Smooth muscle cell (in vitro differentiated cells): ENCODE measurements at regions not wholly inside any gene's neighbourhood (a gene's known extent, or its start where the extent isn't known, plus 50 kb on each side); places are given as distances from the start of the nearest gene placed in this dataset.

Experiments used
- DNase-seq: peaks from one replicate; lab custom pipeline; 2025; ENCODE audit not compliant: unreplicated experiment; lab: John Stamatoyannopoulos, UW
- H2AFZ ChIP-seq: fragments of 200-600 bp; sonication (generic); 2 replicates; pipeline ENCODE4 v1.6.0; 2016; ENCODE audit warnings: antibody characterized with exemption, low read depth, mild to moderate bottlenecking
- H3F3A ChIP-seq: fragments of 200-600 bp; sonication (generic); 2 replicates; pipeline ENCODE4 v1.6.0; 2017; ENCODE audit warnings: antibody characterized with exemption, low read depth
- H3K27ac ChIP-seq: fragments of 200-600 bp; sonication (generic); 2 replicates; pipeline ENCODE4 v1.5.1; 2016; ENCODE audit warnings: low read depth, mild to moderate bottlenecking
- H3K27me3 ChIP-seq: fragments of 200-600 bp; sonication (generic); 2 replicates; pipeline ENCODE4 v1.6.1; 2016; ENCODE audit warnings: low read depth, mild to moderate bottlenecking
- H3K36me3 ChIP-seq: fragments of 200-600 bp; sonication (generic); 2 replicates; pipeline ENCODE4 v1.5.1; 2016; ENCODE audit warnings: low read depth
- H3K4me1 ChIP-seq: fragments of 200-600 bp; sonication (generic); 2 replicates; pipeline ENCODE4 v1.5.1; 2016; ENCODE audit warnings: low read depth
- H3K4me2 ChIP-seq: fragments of 200-600 bp; sonication (generic); 2 replicates; pipeline ENCODE4 v1.6.0; 2016; ENCODE audit warnings: mild to moderate bottlenecking
- H3K4me3 ChIP-seq: fragments of 200-600 bp; sonication (generic); 2 replicates; pipeline ENCODE4 v1.5.1; 2016; ENCODE audit warnings: mild to moderate bottlenecking
- H3K79me2 ChIP-seq: fragments of 200-600 bp; sonication (generic); 2 replicates; pipeline ENCODE4 v1.6.0; 2016; ENCODE audit warnings: low read depth, mild to moderate bottlenecking
- H3K9ac ChIP-seq: fragments of 200-600 bp; sonication (generic); 2 replicates; pipeline ENCODE4 v1.6.0; 2016; ENCODE audit warnings: low read depth
- H3K9me3 ChIP-seq: fragments of 200-600 bp; sonication (generic); replicated peaks from 2 replicates; pipeline ENCODE4 v1.5.1; 2016; ENCODE audit warnings: low read depth
- H4K20me1 ChIP-seq: fragments of 200-600 bp; sonication (generic); 2 replicates; pipeline ENCODE4 v1.6.0; 2016; ENCODE audit warnings: low read depth
- WGBS: methylation state at CpG from one replicate; pipeline ENCODE4 v1.1.7; 2016; ENCODE audit warnings: low lambda C conversion rate; 5-methylcytosine and 5-hydroxymethylcytosine counted together
- TF ChIP-seq, protein P1 (sequence below): fragments of 200-600 bp; sonication (generic); IDR thresholded peaks from 2 replicates; pipeline ENCODE4 v1.5.1; 2017; ENCODE audit warnings: borderline replicate concordance, mild to moderate bottlenecking, antibody characterized with exemption; ENCODE audit not compliant: insufficient read depth, poor library complexity, severe bottlenecking

GRCh38 chr6:163842467-163842866 lies 427.9 kb downstream of the QKI start:
- Histone ChIP-seq H3K79me2 (no peaks in the 10 kb centered on the region), H3K36me3 (no peaks in the 10 kb centered on the region), H3K4me3 (no peak overlapping the region), H3K9ac (no peak overlapping the region), H3K27me3 (peaks cover 8% of the 10 kb centered on the region), H2AFZ (no peak overlapping the region), H3K27ac (no peak overlapping the region), H4K20me1 (no peaks in the 10 kb centered on the region), H3K9me3 (no peaks in the 10 kb centered on the region), H3F3A (no peaks in the 10 kb centered on the region), H3K4me2 (no peak overlapping the region), H3K4me1 (peaks cover 10% of the 10 kb centered on the region)
- TF ChIP-seq, protein P1, sequence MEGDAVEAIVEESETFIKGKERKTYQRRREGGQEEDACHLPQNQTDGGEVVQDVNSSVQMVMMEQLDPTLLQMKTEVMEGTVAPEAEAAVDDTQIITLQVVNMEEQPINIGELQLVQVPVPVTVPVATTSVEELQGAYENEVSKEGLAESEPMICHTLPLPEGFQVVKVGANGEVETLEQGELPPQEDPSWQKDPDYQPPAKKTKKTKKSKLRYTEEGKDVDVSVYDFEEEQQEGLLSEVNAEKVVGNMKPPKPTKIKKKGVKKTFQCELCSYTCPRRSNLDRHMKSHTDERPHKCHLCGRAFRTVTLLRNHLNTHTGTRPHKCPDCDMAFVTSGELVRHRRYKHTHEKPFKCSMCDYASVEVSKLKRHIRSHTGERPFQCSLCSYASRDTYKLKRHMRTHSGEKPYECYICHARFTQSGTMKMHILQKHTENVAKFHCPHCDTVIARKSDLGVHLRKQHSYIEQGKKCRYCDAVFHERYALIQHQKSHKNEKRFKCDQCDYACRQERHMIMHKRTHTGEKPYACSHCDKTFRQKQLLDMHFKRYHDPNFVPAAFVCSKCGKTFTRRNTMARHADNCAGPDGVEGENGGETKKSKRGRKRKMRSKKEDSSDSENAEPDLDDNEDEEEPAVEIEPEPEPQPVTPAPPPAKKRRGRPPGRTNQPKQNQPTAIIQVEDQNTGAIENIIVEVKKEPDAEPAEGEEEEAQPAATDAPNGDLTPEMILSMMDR = no peak
- no peak for DNase-seq

DNA sequence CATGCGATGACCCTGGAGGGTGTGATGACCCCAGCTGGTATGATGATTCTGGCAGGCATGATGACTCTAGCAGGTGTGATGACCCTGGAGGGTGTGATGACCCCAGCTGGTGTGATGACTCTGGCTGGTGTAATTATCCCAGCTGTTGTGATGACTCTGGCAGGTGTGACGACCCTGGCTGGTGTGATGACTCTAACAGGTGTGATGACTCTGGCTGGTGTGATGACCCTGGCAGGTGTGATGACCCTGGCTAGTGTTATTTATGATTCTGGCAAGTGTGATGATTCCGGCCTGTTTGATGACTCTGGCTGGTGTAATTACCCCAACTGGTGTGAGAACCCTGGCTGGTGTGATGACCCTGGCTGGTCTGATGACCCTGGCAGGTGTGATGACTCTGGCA lies 427.2 kb downstream of the QKI start:
- Histone ChIP-seq H3K9ac (no peak overlapping the region), H4K20me1 (no peaks in the 10 kb centered on the region), H3K9me3 (no peaks in the 10 kb centered on the region), H3K27me3 (peaks cover 8% of the 10 kb centered on the region), H3K36me3 (no peaks in the 10 kb centered on the region), H3K27ac (no peak overlapping the region), H3K4me1 (peaks cover 13% of the 10 kb centered on the region), H3K79me2 (no peaks in the 10 kb centered on the region), H2AFZ (no peak overlapping the region), H3K4me2 (no peak overlapping the region), H3F3A (no peaks in the 10 kb centered on the region), H3K4me3 (no peak overlapping the region)
- WGBS = 87% methylated on average over 3 of the region's 3 CpGs
- TF ChIP-seq, protein P1 = no peak
- no peak for DNase-seq

DNA sequence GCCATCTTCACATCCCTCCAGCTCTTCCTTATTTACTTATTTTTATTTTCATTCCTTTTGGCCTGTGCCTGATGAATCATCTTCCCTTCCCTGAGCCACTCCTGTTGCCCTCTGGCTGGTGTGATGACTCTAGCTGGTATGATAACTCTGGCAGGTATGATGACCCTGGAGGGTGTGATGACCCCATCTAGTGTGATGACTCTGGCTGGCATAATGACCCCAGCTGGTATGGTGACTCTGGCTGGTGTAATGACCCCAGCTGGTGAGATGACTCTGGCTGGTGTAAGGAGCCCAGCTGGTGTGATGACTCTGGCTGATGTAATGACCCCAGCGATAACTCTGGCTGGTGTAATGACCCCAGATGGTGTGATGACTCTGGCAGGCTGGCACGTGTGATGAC lies 426.8 kb downstream of the QKI start:
- Histone ChIP-seq H3K79me2 (no peaks in the 10 kb centered on the region), H3K4me3 (no peak overlapping the region), H2AFZ (no peak overlapping the region), H3K4me1 (peaks cover 13% of the 10 kb centered on the region), H3K9ac (no peak overlapping the region), H3F3A (no peaks in the 10 kb centered on the region), H3K27ac (no peak overlapping the region), H4K20me1 (no peaks in the 10 kb centered on the region), H3K9me3 (no peaks in the 10 kb centered on the region), H3K27me3 (peaks cover 8% of the 10 kb centered on the region), H3K4me2 (no peak overlapping the region), H3K36me3 (no peaks in the 10 kb centered on the region)
- TF ChIP-seq, protein P1 = no peak
- 93% methylated on average over 2 of the region's 2 CpGs for WGBS
- no peak for DNase-seq

GRCh38 chr6:163840880-163841279 lies 426.4 kb downstream of the QKI start:
- Histone ChIP-seq H3K9me3 (no peaks in the 10 kb centered on the region), H3K4me2 (no peak overlapping the region), H3K79me2 (no peaks in the 10 kb centered on the region), H3K36me3 (no peaks in the 10 kb centered on the region), H3K9ac (no peak overlapping the region), H3F3A (no peaks in the 10 kb centered on the region), H3K27me3 (peaks cover 8% of the 10 kb centered on the region), H3K4me3 (no peak overlapping the region), H3K4me1 (peaks cover 13% of the 10 kb centered on the region), H2AFZ (no peak overlapping the region), H4K20me1 (no peaks in the 10 kb centered on the region), H3K27ac (no peak overlapping the region)
- WGBS = 82% methylated on average over 3 of the region's 3 CpGs
- TF ChIP-seq, protein P1 = no peak
- no peak for DNase-seq
